Transverse colon (tissue), 4 donors: ENCODE measurements at regions not wholly inside any gene's neighbourhood (a gene's known extent, or its start where the extent isn't known, plus 50 kb on each side); places are given as distances from the start of the nearest gene placed in this dataset.

ENCODE experiments used
- DNase-seq: peaks from one replicate; pipeline ENCODE4 v3.0.0-alpha.2; 2019
- H3K27ac ChIP-seq, 4 donors: fragments of 200-600 bp; sonication (generic); 2 replicates each; pipeline ENCODE4 v1.5.1; 2016 to 2018; ENCODE audit warnings: inconsistent platforms in 4 of 4
- H3K27me3 ChIP-seq: fragments of 200-600 bp; sonication (generic); 2 replicates; pipeline ENCODE4 v1.5.1; 2017; ENCODE audit warnings: inconsistent platforms
- H3K36me3 ChIP-seq, 4 donors: fragments of 200-600 bp; sonication (generic); 2 replicates each; pipeline ENCODE4 v1.5.1; 2017 to 2019; ENCODE audit warnings: inconsistent platforms in 4 of 4
- H3K4me1 ChIP-seq, 4 donors: fragments of 200-600 bp; sonication (generic); 2 replicates each; pipeline ENCODE4 v1.5.1; 2017 to 2020; ENCODE audit warnings: inconsistent platforms in 4 of 4
- H3K4me3 ChIP-seq, 4 donors: fragments of 200-600 bp; sonication (generic); 1 replicate in 1 of 4; 2 replicates in 3 of 4; pipeline versions ENCODE4 v1.5.1 to v1.6.1; 2017 to 2019; ENCODE audit warnings: inconsistent platforms in 4 of 4
- H3K9me3 ChIP-seq, 2 donors: fragments of 200-600 bp; sonication (generic); 2 replicates each; pipeline ENCODE4 v1.5.1; 2017 to 2019; ENCODE audit warnings: inconsistent platforms in 2 of 2
- CTCF ChIP-seq, 5 experiments: fragments of 200-600 bp in 3 of 5; fragments of 450-650 bp in 2 of 5; sonication (generic) in 3 of 5; IDR thresholded peaks; 1 replicate in 2 of 5; 2 replicates in 3 of 5; pipeline ENCODE4 v1.5.1; 2016 to 2017; ENCODE audit warnings: antibody characterized with exemption in 5 of 5, inconsistent platforms in 3 of 5, mild to moderate bottlenecking in 2 of 5, moderate library complexity in 1 of 5
- EP300 ChIP-seq: sonication (generic); formaldehyde crosslinking; IDR thresholded peaks from one replicate; pipeline ENCODE4 v1.6.1; 2017; ENCODE audit warnings: antibody characterized with exemption, low read depth
- POLR2A ChIP-seq: fragments of 450-650 bp; IDR thresholded peaks from one replicate; pipeline ENCODE4 v1.6.1; 2016; ENCODE audit warnings: antibody characterized with exemption, mild to moderate bottlenecking, moderate library complexity
- POLR2AphosphoS5 ChIP-seq, 3 donors: sonication (generic); formaldehyde crosslinking; IDR thresholded peaks; one replicate each; pipeline ENCODE4 v1.6.1; 2016; ENCODE audit warnings: antibody characterized with exemption in 3 of 3
- WGBS, 2 donors: methylation state at CpG; one replicate each; pipeline ENCODE4 v1.1.5; 2018; ENCODE audit warnings: low coverage in 1 of 2; 5-methylcytosine and 5-hydroxymethylcytosine counted together
- in situ Hi-C, 4 donors: fragments of 200-750 bp; cut with MboI; loops; one replicate each; pipeline versions ENCODE4 v1.15.0 to v1.15.1; 2017; ENCODE audit warnings: low sequenced_read_pairs in 3 of 4, low pct_ligation_motif_present in 1 of 4, low pct_unique_long_range_greater_than_20kb in 1 of 4
- intact Hi-C: fragments of 100-400 bp; cut with DNase I; formaldehyde crosslinking; loops from one replicate; pipeline ENCODE4 v1.15.1; 2023; ENCODE audit warnings: low total_unique reads

GRCh38 chr13:23988546-23989122, 91.3 kb upstream of the C1QTNF9B start:
- in situ Hi-C loops: no loop called here
- no peak for TF ChIP-seq EP300
- no peak for TF ChIP-seq POLR2A
- no peak for TF ChIP-seq POLR2AphosphoS5 (IDR thresholded peaks at IDR 0.05)
- TF ChIP-seq CTCF (IDR thresholded peaks at IDR 0.05): no peak
- Histone ChIP-seq H3K9me3 (no peaks in the 10 kb centered on the region), H3K27ac (no peak overlapping the region), H3K27me3 (no peaks in the 10 kb centered on the region), H3K36me3 (no peaks in the 10 kb centered on the region), H3K4me3 (no peak overlapping the region), H3K4me1 (peaks cover 0 to 30% (median 20%) of the 10 kb centered on the region in 4 donors)
- DNase-seq: no peak
- intact Hi-C loops: no loop called here
- WGBS, 2 donors: 42 to 45% methylated on average over 4 of the region's 4 CpGs

DNA sequence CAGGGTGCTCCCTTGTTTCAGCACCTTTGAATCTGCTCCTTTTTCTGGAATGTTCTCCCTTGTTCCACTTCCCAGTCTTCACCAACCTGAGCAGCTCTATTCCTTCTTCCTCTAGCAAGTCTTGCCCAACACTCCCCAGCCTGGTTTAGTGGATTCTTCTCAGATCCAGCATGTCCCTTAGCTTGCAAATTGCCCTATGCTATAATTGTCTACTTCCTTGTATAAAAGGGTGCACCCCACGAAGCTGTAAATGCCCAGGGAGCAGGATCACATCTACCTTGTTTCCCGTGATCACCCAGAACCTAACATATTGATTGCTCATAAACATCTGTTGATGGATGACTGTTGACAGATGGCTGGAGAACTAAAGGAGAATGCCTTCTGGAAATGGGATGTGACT, 93.2 kb upstream of the C1QTNF9B start:
- H3K4me1 ChIP-seq: peaks cover 0 to 20% (median 14%) of the 10 kb centered on the region in 4 donors
- TF ChIP-seq CTCF (IDR thresholded peaks at IDR 0.05) (no peak), EP300 (no peak), POLR2A (no peak), POLR2AphosphoS5 (IDR thresholded peaks at IDR 0.05) (no peak)
- no peaks in the 10 kb centered on the region for H3K36me3 ChIP-seq
- intact Hi-C loops: no loop called here
- H3K27me3 ChIP-seq: no peaks in the 10 kb centered on the region
- in situ Hi-C loops: no loop called here
- no peaks in the 10 kb centered on the region for H3K9me3 ChIP-seq
- DNase-seq: no peak
- no peak overlapping the region for H3K4me3 ChIP-seq
- 26 to 67% methylated on average over 1 to 2 of the region's 2 CpGs for WGBS, 2 donors
- peak overlapping the region in 2 of 4 donors; percentile 16 to 22 for H3K27ac ChIP-seq

DNA sequence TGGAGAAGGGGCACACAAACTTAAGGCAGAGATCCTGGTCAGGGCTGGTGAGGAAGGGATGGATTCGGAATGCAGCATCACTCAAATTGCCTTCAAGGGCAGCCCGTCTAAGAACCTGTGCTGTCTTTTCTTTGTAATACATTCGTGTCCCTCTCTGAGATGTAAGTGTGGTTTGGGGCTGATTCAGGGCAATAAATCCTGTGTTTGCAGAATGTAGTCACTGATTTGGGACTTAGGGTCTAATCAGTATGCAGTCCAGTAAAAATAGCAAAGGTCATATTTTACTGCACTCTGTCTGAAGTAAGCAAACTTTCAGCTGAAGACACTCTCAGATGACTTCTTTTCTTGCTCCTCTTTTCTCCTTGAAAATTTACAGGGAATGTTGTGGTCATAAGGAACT, 93.8 kb upstream of the C1QTNF9B start:
- TF ChIP-seq POLR2AphosphoS5 (IDR thresholded peaks at IDR 0.05): no peak
- TF ChIP-seq CTCF (IDR thresholded peaks at IDR 0.05): no peak
- TF ChIP-seq POLR2A: no peak
- TF ChIP-seq EP300: no peak
- no peak overlapping the region for H3K4me3 ChIP-seq
- intact Hi-C loops (no loop called here), in situ Hi-C loops (no loop called here)
- H3K9me3 ChIP-seq: no peaks in the 10 kb centered on the region
- 40 to 60% methylated on average over 1 to 3 of the region's 3 CpGs for WGBS, 2 donors
- no peak for DNase-seq
- H3K4me1 ChIP-seq: peaks cover 0 to 20% (median 14%) of the 10 kb centered on the region in 4 donors
- peak overlapping the region in 2 of 4 donors; percentile 9 to 22 for H3K27ac ChIP-seq
- H3K36me3 ChIP-seq: no peaks in the 10 kb centered on the region
- no peaks in the 10 kb centered on the region for H3K27me3 ChIP-seq

DNA sequence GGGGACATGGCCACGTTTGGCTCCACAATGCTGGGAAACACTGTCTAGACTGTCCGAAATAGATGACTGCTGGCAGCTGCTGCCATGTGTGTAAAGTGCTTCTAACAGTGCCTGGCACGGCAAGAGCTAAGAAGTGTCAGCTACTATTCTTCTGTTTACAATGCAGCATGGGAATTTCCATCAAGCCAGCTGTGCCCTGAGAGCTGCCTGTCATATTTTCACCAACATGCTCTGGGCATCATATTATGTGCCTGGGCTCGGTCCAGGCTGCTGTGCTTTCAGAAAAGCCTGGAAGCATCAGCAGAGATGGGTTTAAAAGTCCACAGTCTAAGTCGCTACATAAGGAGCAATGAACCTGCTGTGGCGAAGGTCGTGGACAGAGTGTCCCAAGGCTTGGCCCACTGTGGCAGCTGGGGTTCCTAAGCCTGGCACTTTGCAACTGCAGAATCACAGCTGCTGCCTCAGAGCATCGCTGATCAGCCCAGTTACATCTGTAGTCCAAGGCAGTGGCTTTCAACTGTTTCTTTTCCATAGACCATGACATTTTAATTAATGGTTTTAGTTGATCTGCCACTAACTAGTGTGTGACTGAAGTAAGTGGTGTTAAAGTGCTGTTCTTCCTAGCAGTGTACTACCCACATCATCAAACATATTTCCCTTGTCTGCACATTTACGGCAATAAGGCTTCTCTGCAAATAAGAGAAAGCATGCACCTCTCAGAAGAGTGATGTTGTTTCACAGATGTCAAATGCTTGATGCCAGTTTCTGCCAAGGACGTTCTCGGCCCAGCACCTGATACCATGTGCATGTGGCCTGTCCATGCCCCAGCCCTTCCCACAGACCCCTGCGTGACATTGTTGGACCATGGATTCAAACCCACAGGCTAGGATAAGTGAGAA, 95.7 kb upstream of the C1QTNF9B start:
- TF ChIP-seq POLR2AphosphoS5 (IDR thresholded peaks at IDR 0.05): no peak
- TF ChIP-seq CTCF (IDR thresholded peaks at IDR 0.05): no peak
- TF ChIP-seq POLR2A: no peak
- TF ChIP-seq EP300: no peak
- intact Hi-C loops (no loop called here), in situ Hi-C loops (no loop called here)
- 72 to 100% methylated on average over 1 to 12 of the region's 12 CpGs for WGBS, 2 donors
- no peak overlapping the region for H3K27ac ChIP-seq
- H3K27me3 ChIP-seq: no peaks in the 10 kb centered on the region
- H3K36me3 ChIP-seq: no peaks in the 10 kb centered on the region
- no peak overlapping the region for H3K4me3 ChIP-seq
- peaks cover 0 to 20% (median 14%) of the 10 kb centered on the region in 4 donors for H3K4me1 ChIP-seq
- no peak for DNase-seq
- no peaks in the 10 kb centered on the region for H3K9me3 ChIP-seq
